SK-N-SH (cell line): ENCODE measurements at regions not wholly inside any gene's neighbourhood (a gene's known extent, or its start where the extent isn't known, plus 50 kb on each side); places are given as distances from the start of the nearest gene placed in this dataset.

Source experiments
- CTCF ChIA-PET: fragments of 300-600, 350-600 bp; formaldehyde crosslinking; extraction: SDS; loops from one replicate; lab custom pipeline; 2021; lab: Yijun Ruan, JAX
- POLR2A ChIA-PET: fragments of 350-600 bp; sonication (Branson Sonifier 250); formaldehyde crosslinking; extraction: SDS; loops from one replicate; lab custom pipeline; 2020; ENCODE audit warnings: antibody characterized with exemption, inconsistent platforms; lab: Yijun Ruan, JAX
- DNase-seq: peaks from one replicate; pipeline ENCODE4 v3.0.0; 2012
- H2AFZ ChIP-seq: fragments of 200-600 bp; sonication (generic); 2 replicates; pipeline ENCODE4 v1.8.1; 2016; ENCODE audit warnings: antibody characterized with exemption, mild to moderate bottlenecking, low read depth
- H3F3A ChIP-seq: fragments of 200-600 bp; sonication (generic); replicated peaks from 2 replicates; pipeline ENCODE3; 2016; ENCODE audit warnings: antibody characterized with exemption, mild to moderate bottlenecking; ENCODE audit not compliant: insufficient read depth
- H3K27ac ChIP-seq, 2 experiments: fragments of 200-500 bp in 1 of 2; fragments of 200-600 bp in 1 of 2; sonication (Bioruptor generic) in 1 of 2; sonication (generic), shearing (Covaris generic) in 1 of 2; 2 replicates each; pipeline versions ENCODE4 v1.5.1 to v1.6.1; 2014 to 2016; ENCODE audit warnings: low read depth in 2 of 2, inconsistent platforms in 1 of 2, low read length in 1 of 2, mild to moderate bottlenecking in 1 of 2, mixed read lengths in 1 of 2
- H3K27me3 ChIP-seq: fragments of 200-600 bp; sonication (generic), shearing (Covaris generic); 2 replicates; pipeline ENCODE4 v1.6.1; 2016; ENCODE audit warnings: mixed run types; ENCODE audit not compliant: insufficient read depth
- H3K36me3 ChIP-seq, 2 experiments: fragments of 200-500 bp in 1 of 2; fragments of 200-600 bp in 1 of 2; sonication (Bioruptor generic) in 1 of 2; sonication (generic) in 1 of 2; replicated peaks in 1 of 2; 2 replicates each; pipeline versions ENCODE3 to v1.5.1; 2014 to 2016; ENCODE audit warnings: low read length in 1 of 2, mild to moderate bottlenecking in 1 of 2; ENCODE audit not compliant: insufficient read depth in 2 of 2, control insufficient read depth in 1 of 2
- H3K4me1 ChIP-seq, 2 experiments: fragments of 200-500 bp in 1 of 2; fragments of 200-600 bp in 1 of 2; sonication (Bioruptor generic) in 1 of 2; sonication (generic), shearing (Covaris generic) in 1 of 2; 2 replicates each; pipeline versions ENCODE4 v1.5.1 to v1.6.1; 2014 to 2016; ENCODE audit warnings: low read depth in 1 of 2, low read length in 1 of 2, mixed run types in 1 of 2; ENCODE audit not compliant: insufficient read depth in 2 of 2, control insufficient read depth in 1 of 2
- H3K4me2 ChIP-seq: fragments of 200-600 bp; sonication (generic), shearing (Covaris generic); 2 replicates; pipeline ENCODE4 v1.6.1; 2017; ENCODE audit warnings: mixed run types
- H3K4me3 ChIP-seq, 2 experiments: fragments of 200-500 bp in 1 of 2; fragments of 200-600 bp in 1 of 2; sonication (Bioruptor generic) in 1 of 2; sonication (generic), shearing (Covaris generic) in 1 of 2; 2 replicates each; pipeline versions ENCODE4 v1.5.1 to v1.8.1; 2014 to 2016; ENCODE audit warnings: low read depth in 2 of 2, inconsistent platforms in 1 of 2, low read length in 1 of 2, mild to moderate bottlenecking in 1 of 2, mixed read lengths in 1 of 2, moderate library complexity in 1 of 2
- H3K79me2 ChIP-seq: fragments of 200-600 bp; sonication (generic); 2 replicates; pipeline ENCODE4 v1.8.1; 2017; ENCODE audit warnings: mild to moderate bottlenecking; ENCODE audit not compliant: insufficient read depth
- H3K9ac ChIP-seq: fragments of 200-600 bp; sonication (generic); 2 replicates; pipeline ENCODE4 v1.6.1; 2017; ENCODE audit warnings: mixed run types
- H3K9me2 ChIP-seq: fragments of 200-600 bp; sonication (generic); 2 replicates; pipeline ENCODE4 v1.6.1; 2017; ENCODE audit warnings: mixed run types
- H3K9me3 ChIP-seq: fragments of 200-600 bp; sonication (generic); 2 replicates; pipeline ENCODE4 v1.6.1; 2017; ENCODE audit warnings: mixed run types, mild to moderate bottlenecking, moderate library complexity
- H4K20me1 ChIP-seq: fragments of 200-600 bp; sonication (generic); 2 replicates; pipeline ENCODE4 v1.6.1; 2017; ENCODE audit warnings: mild to moderate bottlenecking, mixed run types; ENCODE audit not compliant: insufficient read depth
- CHD2 ChIP-seq: fragments of 150-350 bp; IDR thresholded peaks from 2 replicates; pipeline ENCODE4 v1.6.1; 2018; ENCODE audit warnings: low read length; ENCODE audit not compliant: partially characterized antibody
- EP300 ChIP-seq, 2 experiments: IDR thresholded peaks; 2 replicates each; pipeline versions ENCODE4 v1.4.0 to v1.6.1; 2012; ENCODE audit warnings: borderline replicate concordance in 1 of 2, low read depth in 1 of 2, low read length in 1 of 2
- EZH2phosphoT487 ChIP-seq: fragments of 200-600 bp; sonication (generic); IDR thresholded peaks from 2 replicates; pipeline ENCODE4 v1.6.1; 2017; ENCODE audit warnings: low read depth, mixed run types, mild to moderate bottlenecking, antibody characterized with exemption, moderate library complexity, borderline replicate concordance
- FOSL2 ChIP-seq: IDR thresholded peaks from 2 replicates; pipeline ENCODE4 v1.4.0; 2012; ENCODE audit warnings: low read depth, mild to moderate bottlenecking, moderate library complexity, borderline replicate concordance
- FOXJ3 ChIP-seq: sonication (generic); formaldehyde crosslinking; IDR thresholded peaks from 2 replicates; pipeline ENCODE4 v1.5.1; 2020; ENCODE audit warnings: mild to moderate bottlenecking, missing genetic modification reagents
- FOXM1 ChIP-seq: IDR thresholded peaks from 2 replicates; pipeline ENCODE4 v1.4.0; 2012; ENCODE audit warnings: low read depth, mild to moderate bottlenecking
- GATA2 ChIP-seq: sonication (generic); formaldehyde crosslinking; IDR thresholded peaks from 2 replicates; pipeline ENCODE4 v1.5.0; 2020; ENCODE audit warnings: mild to moderate bottlenecking, missing genetic modification reagents
- JUND ChIP-seq: IDR thresholded peaks from 2 replicates; pipeline ENCODE4 v1.4.0; 2012
- MEF2A ChIP-seq: IDR thresholded peaks from 2 replicates; pipeline ENCODE4 v1.4.0; 2012; ENCODE audit warnings: low read depth, borderline replicate concordance
- NFIC ChIP-seq: IDR thresholded peaks from 2 replicates; pipeline ENCODE4 v1.4.0; 2012; ENCODE audit warnings: borderline replicate concordance
- RAD21 ChIP-seq: IDR thresholded peaks from 2 replicates; pipeline ENCODE4 v1.6.1; 2012; ENCODE audit warnings: mild to moderate bottlenecking, low read length
- RFX5 ChIP-seq: IDR thresholded peaks from 2 replicates; pipeline ENCODE4 v1.6.1; 2012; ENCODE audit warnings: mild to moderate bottlenecking, improper control_type of control experiment, low read length
- RXRA ChIP-seq: IDR thresholded peaks from 2 replicates; pipeline ENCODE4 v1.4.0; 2012; ENCODE audit warnings: low read depth, mild to moderate bottlenecking, borderline replicate concordance
- TCF12 ChIP-seq: IDR thresholded peaks from 2 replicates; pipeline ENCODE4 v1.4.0; 2012
- TEAD4 ChIP-seq: IDR thresholded peaks from 2 replicates; pipeline ENCODE4 v1.4.0; 2012; ENCODE audit warnings: mild to moderate bottlenecking, borderline replicate concordance; ENCODE audit not compliant: insufficient read depth
- WGBS: methylation state at CpG from one replicate; pipeline ENCODE4 v1.1.6; 2017; ENCODE audit warnings: low lambda C conversion rate; 5-methylcytosine and 5-hydroxymethylcytosine counted together
- TF ChIP-seq, protein P1 (sequence below): IDR thresholded peaks from 2 replicates; pipeline ENCODE4 v1.4.0; 2012; ENCODE audit warnings: low read depth, borderline replicate concordance
- TF ChIP-seq, protein P2 (sequence below): IDR thresholded peaks from 2 replicates; pipeline ENCODE4; 2012

DNA sequence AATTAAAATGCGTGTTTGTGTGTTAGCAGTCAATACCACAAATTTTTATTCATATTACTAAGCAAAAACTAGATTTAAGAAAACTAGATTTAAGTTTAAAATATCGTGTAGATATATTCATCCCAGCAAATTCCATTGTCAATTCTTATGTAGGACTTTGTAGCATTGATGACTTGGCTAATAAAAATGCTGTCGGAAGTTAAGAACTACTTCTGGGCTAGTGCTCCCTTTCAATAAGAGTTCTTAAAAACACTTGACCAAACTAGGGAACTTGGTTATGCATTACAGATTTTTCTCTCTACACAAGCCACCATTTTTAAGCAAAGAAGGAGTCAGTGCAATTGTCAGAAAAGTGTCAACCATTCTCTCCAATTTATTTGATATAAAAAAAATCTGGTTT is 68.7 kb upstream of the RAD23B start:
- ChIA-PET CTCF (no interaction called here), POLR2A (no interaction called here)
- TF ChIP-seq GATA2 (CRISPR knock-in tag) (no peak), NFIC (no peak), FOXM1 (no peak)
- no peak overlapping the region for H3K9ac ChIP-seq
- 85% methylated on average over 3 of the region's 3 CpGs for WGBS
- H3K4me3 ChIP-seq: no peak overlapping the region
- no peaks in the 10 kb centered on the region for H3K36me3 ChIP-seq
- peak overlapping the region in 1 of 2 experiments; percentile 74; a peak in 1 of 4 replicates for H3K27ac ChIP-seq
- H2AFZ ChIP-seq: no peak overlapping the region
- no peaks in the 10 kb centered on the region for H3K9me3 ChIP-seq
- H4K20me1 ChIP-seq: no peaks in the 10 kb centered on the region
- H3K27me3 ChIP-seq: no peaks in the 10 kb centered on the region
- no peaks in the 10 kb centered on the region for H3K79me2 ChIP-seq
- peaks cover 6% of the 10 kb centered on the region for H3F3A ChIP-seq
- no peak for DNase-seq
- peaks cover 0 to 13% of the 10 kb centered on the region in 2 experiments; a peak in 1 of 4 replicates for H3K4me1 ChIP-seq
- no peaks in the 10 kb centered on the region for H3K9me2 ChIP-seq
- H3K4me2 ChIP-seq: no peak overlapping the region

DNA sequence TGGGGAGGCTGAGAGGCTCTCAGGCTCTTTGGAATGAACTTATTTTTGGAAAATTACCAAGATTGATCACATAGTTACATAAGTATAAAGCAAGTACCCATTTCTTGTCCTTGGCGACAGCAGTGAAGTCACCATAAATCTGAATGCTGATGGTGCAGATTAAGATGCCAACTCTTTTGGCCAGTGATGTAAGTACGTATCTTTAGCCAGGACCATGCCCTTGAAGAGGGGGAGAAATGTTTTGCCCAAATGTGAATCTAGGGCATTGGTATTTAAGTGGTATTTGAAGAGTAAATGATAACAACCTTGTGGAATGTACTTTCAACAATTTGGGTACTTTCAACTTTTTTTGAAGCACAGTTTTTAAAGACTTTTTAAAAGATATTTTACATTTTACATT is 68.2 kb upstream of the RAD23B start:
- H3K27ac ChIP-seq: peak overlapping the region in 1 of 2 experiments; percentile 7; a peak in 2 of 4 replicates
- TF ChIP-seq EZH2phosphoT487 (no peak), FOSL2 (no peak; the same call in 1 of the 2 replicates), RXRA (0 out of 2 replicates have a peak, but pooled peaks have one; percentile 26), RAD21 (no peak), RFX5 (no peak), JUND (peak; percentile 31), NFIC (peak; percentile 55), GATA2 (CRISPR knock-in tag) (no peak), CHD2 (no peak), MEF2A (peak; percentile 67; the same call in 1 of the 2 replicates), FOXM1 (no peak), EP300 (IDR thresholded peaks at IDR 0.05; ENCODE audit: borderline replicate concordance in 1 of 2, low read depth in 1 of 2, low read length in 1 of 2) (0 out of 4 replicates have a peak, but pooled peaks of 1 of the 2 experiments have one; percentile 27), TEAD4 (peak; percentile 35; the same call in 1 of the 2 replicates), TCF12 (peak; percentile 60), FOXJ3 (no peak)
- TF ChIP-seq, protein P1, sequence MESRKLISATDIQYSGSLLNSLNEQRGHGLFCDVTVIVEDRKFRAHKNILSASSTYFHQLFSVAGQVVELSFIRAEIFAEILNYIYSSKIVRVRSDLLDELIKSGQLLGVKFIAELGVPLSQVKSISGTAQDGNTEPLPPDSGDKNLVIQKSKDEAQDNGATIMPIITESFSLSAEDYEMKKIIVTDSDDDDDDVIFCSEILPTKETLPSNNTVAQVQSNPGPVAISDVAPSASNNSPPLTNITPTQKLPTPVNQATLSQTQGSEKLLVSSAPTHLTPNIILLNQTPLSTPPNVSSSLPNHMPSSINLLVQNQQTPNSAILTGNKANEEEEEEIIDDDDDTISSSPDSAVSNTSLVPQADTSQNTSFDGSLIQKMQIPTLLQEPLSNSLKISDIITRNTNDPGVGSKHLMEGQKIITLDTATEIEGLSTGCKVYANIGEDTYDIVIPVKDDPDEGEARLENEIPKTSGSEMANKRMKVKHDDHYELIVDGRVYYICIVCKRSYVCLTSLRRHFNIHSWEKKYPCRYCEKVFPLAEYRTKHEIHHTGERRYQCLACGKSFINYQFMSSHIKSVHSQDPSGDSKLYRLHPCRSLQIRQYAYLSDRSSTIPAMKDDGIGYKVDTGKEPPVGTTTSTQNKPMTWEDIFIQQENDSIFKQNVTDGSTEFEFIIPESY: no peak
- TF ChIP-seq, protein P2, sequence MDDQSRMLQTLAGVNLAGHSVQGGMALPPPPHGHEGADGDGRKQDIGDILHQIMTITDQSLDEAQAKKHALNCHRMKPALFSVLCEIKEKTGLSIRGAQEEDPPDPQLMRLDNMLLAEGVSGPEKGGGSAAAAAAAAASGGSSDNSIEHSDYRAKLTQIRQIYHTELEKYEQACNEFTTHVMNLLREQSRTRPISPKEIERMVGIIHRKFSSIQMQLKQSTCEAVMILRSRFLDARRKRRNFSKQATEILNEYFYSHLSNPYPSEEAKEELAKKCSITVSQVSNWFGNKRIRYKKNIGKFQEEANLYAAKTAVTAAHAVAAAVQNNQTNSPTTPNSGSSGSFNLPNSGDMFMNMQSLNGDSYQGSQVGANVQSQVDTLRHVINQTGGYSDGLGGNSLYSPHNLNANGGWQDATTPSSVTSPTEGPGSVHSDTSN: peak; percentile 65
- TF ChIP-seq, all 33 proteins: peak for 8
- no peaks in the 10 kb centered on the region for H3K36me3 ChIP-seq
- H3K9ac ChIP-seq: no peak overlapping the region
- no peaks in the 10 kb centered on the region for H3K79me2 ChIP-seq
- no peaks in the 10 kb centered on the region for H3K27me3 ChIP-seq
- 0 out of 2 replicates have a peak overlapping the region, but pooled peaks have one; percentile 3 for H3K4me2 ChIP-seq
- no peak overlapping the region for H2AFZ ChIP-seq
- H3K9me2 ChIP-seq: no peaks in the 10 kb centered on the region
- H3K4me3 ChIP-seq: no peak overlapping the region
- H3K9me3 ChIP-seq: no peaks in the 10 kb centered on the region
- peaks cover 0 to 13% of the 10 kb centered on the region in 2 experiments; a peak in 1 of 4 replicates for H3K4me1 ChIP-seq
- WGBS: 53% methylated on average over 2 of the region's 2 CpGs
- POLR2A ChIA-PET: no interaction called here
- CTCF ChIA-PET: no interaction called here
- H4K20me1 ChIP-seq: no peaks in the 10 kb centered on the region
- H3F3A ChIP-seq: peaks cover 6% of the 10 kb centered on the region
- no peak for DNase-seq
